K562 (cell line): ENCODE measurements at regions not wholly inside any gene's neighbourhood (a gene's known extent, or its start where the extent isn't known, plus 50 kb on each side); places are given as distances from the start of the nearest gene placed in this dataset.

ENCODE experiments used
- ATAC-seq: fragments of 200-7000 bp; cut with Tn5 transposase; 3 replicates; pipeline ENCODE4 v1.9.1; 2020; ENCODE audit warnings: moderate library complexity
- BruUV-seq: library from RNA; stranded (reverse); fragments of 400-500 nt; replicated peaks from 2 replicates; lab custom pipeline; 2021; lab: Mats Ljungman, UMichigan
- CTCF ChIA-PET: fragments of 300-600 bp; formaldehyde crosslinking; extraction: SDS; loops from one replicate; lab custom pipeline; 2021; ENCODE audit warnings: low intra/inter-chr PET ratio; lab: Yijun Ruan, JAX
- POLR2A ChIA-PET: fragments of 300-600, 350-650 bp; sonication (Branson Sonifier 250); formaldehyde crosslinking; extraction: SDS; loops from one replicate; lab custom pipeline; 2021; ENCODE audit warnings: antibody characterized with exemption, inconsistent platforms; lab: Yijun Ruan, JAX
- DNase-seq, 4 experiments: peaks; one replicate each; pipeline versions ENCODE4 v3.0.0 to v3.0.0-alpha.2; 2011 to 2018; ENCODE audit warnings: low spot score in 3 of 4, mixed read lengths in 3 of 4; ENCODE audit errors: extremely low read depth in 1 of 4
- FAIRE-seq: peaks from 2 replicates; lab custom pipeline; 2011; peaks lifted over from hg19 to GRCh38; lab: Jason Lieb, UNC
- H2AFZ ChIP-seq: 2 replicates; pipeline ENCODE4 v1.6.0; 2011; ENCODE audit warnings: low read depth, low read length, control low read depth, inconsistent platforms
- H3K27ac ChIP-seq: fragments of 200-600 bp; 3 replicates; pipeline ENCODE4 v1.8.0; 2011; ENCODE audit warnings: low read depth, mild to moderate bottlenecking, control low read depth, inconsistent platforms, low read length, moderate library complexity, mixed read lengths; ENCODE audit errors: extremely low read depth
- H3K27me3 ChIP-seq, 2 experiments: fragments of 300-600 bp in 1 of 2; 2 replicates in 1 of 2; 3 replicates in 1 of 2; pipeline versions ENCODE4 v1.6.0 to v1.8.0; 2011; ENCODE audit warnings: inconsistent platforms in 2 of 2, low read length in 2 of 2, mild to moderate bottlenecking in 1 of 2, mixed read lengths in 1 of 2, moderate library complexity in 1 of 2; ENCODE audit not compliant: control insufficient read depth in 2 of 2, insufficient read depth in 2 of 2
- H3K36me3 ChIP-seq: fragments of 300-600 bp; 3 replicates; pipeline ENCODE4 v1.8.0; 2011; ENCODE audit warnings: mild to moderate bottlenecking, low read length, inconsistent platforms; ENCODE audit not compliant: control insufficient read depth, insufficient read depth
- H3K4me1 ChIP-seq, 2 experiments: fragments of 200-600 bp in 1 of 2; replicated peaks in 1 of 2; 2 replicates in 1 of 2; 3 replicates in 1 of 2; pipeline versions ENCODE4 v1.5.1 to v1.8.0; 2011; ENCODE audit warnings: inconsistent platforms in 2 of 2, low read length in 2 of 2, mild to moderate bottlenecking in 1 of 2, mixed read lengths in 1 of 2, moderate library complexity in 1 of 2; ENCODE audit not compliant: control insufficient read depth in 2 of 2, insufficient read depth in 2 of 2
- H3K4me2 ChIP-seq: 2 replicates; pipeline ENCODE4 v1.6.1; 2011; ENCODE audit warnings: low read length, control low read depth, inconsistent platforms, mixed read lengths; ENCODE audit not compliant: insufficient read depth
- H3K4me3 ChIP-seq: fragments of 200-600 bp; sonication (generic), shearing (Covaris generic); 2 replicates; pipeline ENCODE4 v1.5.1; 2016; ENCODE audit warnings: control low read depth, inconsistent platforms
- H3K79me2 ChIP-seq: fragments of 200-600 bp; 3 replicates; pipeline ENCODE4 v1.8.0; 2011; ENCODE audit warnings: low read length, inconsistent platforms; ENCODE audit not compliant: control insufficient read depth, insufficient read depth
- H3K9ac ChIP-seq, 2 experiments: 2 replicates each; pipeline versions ENCODE4 v1.6.0 to v1.6.1; 2011; ENCODE audit warnings: low read depth in 2 of 2, low read length in 2 of 2, control low read depth in 1 of 2, inconsistent platforms in 1 of 2, mild to moderate bottlenecking in 1 of 2, mixed read lengths in 1 of 2; ENCODE audit not compliant: insufficient read depth in 1 of 2
- H3K9me1 ChIP-seq: one replicate; pipeline ENCODE4 v1.6.0; 2011; ENCODE audit warnings: inconsistent platforms, mild to moderate bottlenecking, low read length, moderate library complexity; ENCODE audit not compliant: control insufficient read depth, insufficient read depth
- H3K9me3 ChIP-seq: replicated peaks from 2 replicates; pipeline ENCODE4 v1.5.1; 2011; ENCODE audit warnings: low read depth, low read length, inconsistent platforms; ENCODE audit not compliant: control insufficient read depth, insufficient read depth
- H4K20me1 ChIP-seq: replicated peaks from 2 replicates; pipeline ENCODE4 v1.6.1; 2011; ENCODE audit warnings: low read length, inconsistent platforms, mixed read lengths; ENCODE audit not compliant: control insufficient read depth, insufficient read depth
- BHLHE40 ChIP-seq: IDR thresholded peaks from 2 replicates; pipeline ENCODE4 v1.6.1; 2011; ENCODE audit warnings: low read length, improper control_type of control experiment
- BRD9 ChIP-seq: fragments of 450-650 bp; IDR thresholded peaks from 2 replicates; pipeline ENCODE4 v1.6.1; 2018; ENCODE audit warnings: low read depth; ENCODE audit not compliant: partially characterized antibody
- DMBX1 ChIP-seq: fragments of 250-450 bp; sonication (Bioruptor Pico); IDR thresholded peaks from 2 replicates; pipeline ENCODE4 v1.8.0; 2022; ENCODE audit warnings: inconsistent platforms, mild to moderate bottlenecking, moderate library complexity, borderline replicate concordance
- HOXB6 ChIP-seq: fragments of 250-450 bp; sonication (Bioruptor Pico); IDR thresholded peaks from 2 replicates; pipeline ENCODE4 v1.5.1; 2022; ENCODE audit warnings: mild to moderate bottlenecking, borderline replicate concordance
- NELFE ChIP-seq: IDR thresholded peaks from 2 replicates; pipeline ENCODE4 v1.6.1; 2011; ENCODE audit warnings: mild to moderate bottlenecking; ENCODE audit not compliant: insufficient read depth, insufficient read length
- NEUROD1 ChIP-seq: fragments of 150-350 bp; IDR thresholded peaks from 2 replicates; pipeline ENCODE4 v1.6.1; 2014; ENCODE audit warnings: borderline replicate concordance, low read length, low read depth; ENCODE audit not compliant: partially characterized antibody
- SAP30 ChIP-seq: fragments of 200-600 bp; sonication (generic); IDR thresholded peaks from 2 replicates; pipeline ENCODE4 v1.6.1; 2012; ENCODE audit warnings: borderline replicate concordance, low read depth, mild to moderate bottlenecking, moderate library complexity, low read length, control low read depth, inconsistent platforms; ENCODE audit not compliant: insufficient read depth, poor library complexity, severe bottlenecking
- TCFL5 ChIP-seq: fragments of 250-450 bp; sonication (Bioruptor Pico); conservative IDR thresholded peaks from 2 replicates; pipeline ENCODE4 v1.6.1; 2021; ENCODE audit warnings: mild to moderate bottlenecking, moderate library complexity, matching md5 sums
- WHSC1 ChIP-seq: IDR thresholded peaks from one replicate; pipeline ENCODE4 v1.6.1; 2012; ENCODE audit warnings: low read length, control low read depth, inconsistent platforms
- XRCC4 ChIP-seq: IDR thresholded peaks from one replicate; pipeline ENCODE4 v1.6.1; 2011; ENCODE audit not compliant: insufficient read depth, insufficient read length; ENCODE audit errors: extremely low read depth
- ZBED1 ChIP-seq: IDR thresholded peaks from 2 replicates; pipeline ENCODE4 v1.6.1; 2014
- ZC3H4 ChIP-seq: sonication (generic); formaldehyde crosslinking; IDR thresholded peaks from 2 replicates; pipeline ENCODE4 v1.9.0; 2021; ENCODE audit warnings: missing genetic modification reagents, borderline replicate concordance
- ZC3H8 ChIP-seq: fragments of 450-650 bp; IDR thresholded peaks from 2 replicates; pipeline ENCODE4 v1.6.1; 2017
- ZNF121 ChIP-seq: sonication (generic); formaldehyde crosslinking; conservative IDR thresholded peaks from 2 replicates; pipeline ENCODE4 v1.8.0; 2022; ENCODE audit warnings: missing genetic modification reagents
- ZNF143 ChIP-seq: sonication (generic); formaldehyde crosslinking; IDR thresholded peaks from 2 replicates; pipeline ENCODE4 v1.9.0; 2022; ENCODE audit warnings: mild to moderate bottlenecking, missing genetic modification reagents
- ZNF165 ChIP-seq: fragments of 250-450 bp; sonication (Bioruptor Pico); IDR thresholded peaks from 2 replicates; pipeline ENCODE4 v1.4.0; 2020; ENCODE audit warnings: borderline replicate concordance
- ZNF79 ChIP-seq: fragments of 250-450 bp; sonication (Bioruptor Pico); IDR thresholded peaks from 2 replicates; pipeline ENCODE4 v1.4.0; 2020; ENCODE audit warnings: low read depth, mild to moderate bottlenecking, moderate library complexity
- WGBS: fragments of 100-300 bp; shearing (Covaris generic); methylation state at CpG from one replicate; pipeline ENCODE4 v1.1.6; 2016; ENCODE audit warnings: low coverage, mixed read lengths; ENCODE audit not compliant: insufficient coverage; ENCODE audit errors: missing lambda C conversion rate; 5-methylcytosine and 5-hydroxymethylcytosine counted together
- in situ Hi-C: fragments of 300-500 bp; cut with MboI; formaldehyde crosslinking; loops from 4 replicates; pipeline ENCODE4 v1.15.0; 2018; ENCODE audit warnings: inconsistent platforms, mixed read lengths
- intact Hi-C: fragments of 100-400 bp; cut with micrococcal nuclease; formaldehyde crosslinking; loops from 2 replicates; pipeline ENCODE4 v1.14.2; 2022
- TF ChIP-seq, protein P1 (sequence below): fragments of 250-450 bp; sonication (Bioruptor Pico); IDR thresholded peaks from 2 replicates; pipeline ENCODE4 v1.5.0; 2022; ENCODE audit warnings: mild to moderate bottlenecking

DNA sequence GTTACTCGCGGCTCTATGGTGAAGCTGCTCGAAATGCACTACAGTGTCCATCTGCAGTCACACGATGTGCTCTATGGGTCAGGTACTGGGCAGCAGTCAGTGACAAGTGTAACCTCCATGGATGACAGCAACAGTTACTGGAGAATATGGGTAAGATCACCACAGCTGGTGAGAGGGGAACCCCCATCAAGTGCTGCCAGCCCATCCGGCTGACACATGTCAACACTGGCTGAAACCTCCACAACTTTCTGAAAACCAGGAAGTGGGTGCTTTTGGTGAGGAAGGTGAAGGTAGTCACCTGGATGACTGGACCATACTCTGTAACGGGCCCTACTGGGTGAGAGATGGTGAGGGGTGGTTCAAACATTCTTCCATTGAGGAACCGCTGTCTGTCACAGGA is 87.4 kb upstream of the C15orf39 start:
- Histone ChIP-seq H3K4me1 (peaks cover 19 to 20% of the 10 kb centered on the region in 2 experiments), H3K79me2 (no peaks in the 10 kb centered on the region), H3K4me2 (no peak overlapping the region), H3K27ac (no peak overlapping the region), H3K9ac (no peak overlapping the region), H3K9me3 (peaks cover 13% of the 10 kb centered on the region), H2AFZ (no peak overlapping the region), H3K27me3 (no peaks in the 10 kb centered on the region), H4K20me1 (no peaks in the 10 kb centered on the region), H3K9me1 (no peaks in the 10 kb centered on the region), H3K36me3 (no peaks in the 10 kb centered on the region), H3K4me3 (no peak overlapping the region)
- CTCF ChIA-PET = no interaction called here
- TF ChIP-seq TCFL5 (CRISPR knock-in tag) (no peak), ZNF79 (CRISPR knock-in tag) (no peak), BRD9 (no peak), HOXB6 (CRISPR knock-in tag) (no peak), XRCC4 (no peak), NELFE (no peak)
- BruUV-seq = no TSS peak
- FAIRE-seq (no peak), DNase-seq (no peak), ATAC-seq (no peak)
- intact Hi-C loops = no loop called here
- POLR2A ChIA-PET = no interaction called here
- WGBS = 59% methylated on average over 7 of the region's 7 CpGs
- in situ Hi-C loops = no loop called here

DNA sequence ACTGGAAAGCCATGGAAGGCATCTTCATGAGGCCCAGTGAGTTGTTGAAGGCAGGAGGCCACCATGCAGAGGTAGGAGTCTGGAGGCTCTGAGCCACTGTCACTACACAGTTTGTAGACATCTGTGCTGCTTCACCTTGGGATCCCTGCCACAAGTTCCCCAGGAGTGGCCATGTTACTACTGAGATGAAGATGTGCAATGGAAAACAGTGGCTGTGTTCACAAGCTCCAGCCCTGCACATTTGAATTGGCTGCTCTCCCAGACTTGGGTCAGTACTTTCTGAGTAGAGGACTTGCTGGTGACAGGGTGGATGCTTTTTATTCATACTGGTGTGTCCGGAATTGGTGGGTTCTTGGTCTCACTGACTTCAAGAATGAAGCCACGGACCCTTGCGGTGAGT is 86.9 kb upstream of the C15orf39 start:
- ATAC-seq = no peak
- DNase-seq = no peak
- ChIA-PET CTCF (no interaction called here), POLR2A (no interaction called here)
- H3K9me3 ChIP-seq = peaks cover 13% of the 10 kb centered on the region
- H3K4me1 ChIP-seq = peaks cover 16 to 19% of the 10 kb centered on the region in 2 experiments
- in situ Hi-C loops (no loop called here), intact Hi-C loops (no loop called here)
- no peaks in the 10 kb centered on the region for H3K27me3 ChIP-seq
- no TSS peak for BruUV-seq
- no peaks in the 10 kb centered on the region for H4K20me1 ChIP-seq
- H3K9me1 ChIP-seq = no peaks in the 10 kb centered on the region
- no peak for FAIRE-seq
- WGBS = 63% methylated on average over 3 of the region's 3 CpGs
- H3K27ac ChIP-seq = no peak overlapping the region
- H2AFZ ChIP-seq = no peak overlapping the region
- H3K36me3 ChIP-seq = no peaks in the 10 kb centered on the region
- no peak overlapping the region for H3K4me3 ChIP-seq
- no peak overlapping the region for H3K9ac ChIP-seq
- H3K79me2 ChIP-seq = no peaks in the 10 kb centered on the region
- H3K4me2 ChIP-seq = no peak overlapping the region
- TF ChIP-seq ZC3H8 (no peak), ZBED1 (no peak), DMBX1 (no peak), ZNF143 (CRISPR knock-in tag) (no peak), ZNF165 (CRISPR knock-in tag) (no peak), BHLHE40 (no peak), ZNF121 (CRISPR knock-in tag) (no peak), NEUROD1 (no peak), SAP30 (no peak), ZC3H4 (no peak), WHSC1 (no peak)
- TF ChIP-seq, protein P1, sequence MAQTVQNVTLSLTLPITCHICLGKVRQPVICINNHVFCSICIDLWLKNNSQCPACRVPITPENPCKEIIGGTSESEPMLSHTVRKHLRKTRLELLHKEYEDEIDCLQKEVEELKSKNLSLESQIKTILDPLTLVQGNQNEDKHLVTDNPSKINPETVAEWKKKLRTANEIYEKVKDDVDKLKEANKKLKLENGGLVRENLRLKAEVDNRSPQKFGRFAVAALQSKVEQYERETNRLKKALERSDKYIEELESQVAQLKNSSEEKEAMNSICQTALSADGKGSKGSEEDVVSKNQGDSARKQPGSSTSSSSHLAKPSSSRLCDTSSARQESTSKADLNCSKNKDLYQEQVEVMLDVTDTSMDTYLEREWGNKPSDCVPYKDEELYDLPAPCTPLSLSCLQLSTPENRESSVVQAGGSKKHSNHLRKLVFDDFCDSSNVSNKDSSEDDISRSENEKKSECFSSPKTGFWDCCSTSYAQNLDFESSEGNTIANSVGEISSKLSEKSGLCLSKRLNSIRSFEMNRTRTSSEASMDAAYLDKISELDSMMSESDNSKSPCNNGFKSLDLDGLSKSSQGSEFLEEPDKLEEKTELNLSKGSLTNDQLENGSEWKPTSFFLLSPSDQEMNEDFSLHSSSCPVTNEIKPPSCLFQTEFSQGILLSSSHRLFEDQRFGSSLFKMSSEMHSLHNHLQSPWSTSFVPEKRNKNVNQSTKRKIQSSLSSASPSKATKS (CRISPR knock-in tag) = no peak
